ENCODE measurements at regions not wholly inside any gene's neighbourhood (a gene's known extent, or its start where the extent isn't known, plus 50 kb on each side); places are given as distances from the start of the nearest gene placed in this dataset.

GRCh38 chr4:158043971-158044618 lies 128.7 kb downstream of the GASK1B start:
- no peak overlapping the region for H3K27ac Mint-ChIP-seq
- Histone ChIP-seq H3K9ac (ENCODE audit: low read length) (no peak overlapping the region), H3K4me2 (replicated peaks; ENCODE audit: low read depth, low read length, poor library complexity, severe bottlenecking) (no peak overlapping the region), H3K4me1 (ENCODE audit: control insufficient read depth in 2 of 2, insufficient read depth in 2 of 2, low read length in 2 of 2) (no peaks in the 10 kb centered on the region), H3K27ac (ENCODE audit: low read length in 2 of 2) (no peak overlapping the region), H3K4me3 (ENCODE audit: control extremely low read depth in 1 of 5, extremely low read depth in 1 of 5, insufficient read depth in 1 of 5, low read depth in 2 of 5, low read length in 4 of 5) (no peak overlapping the region), H2AFZ (ENCODE audit: insufficient read depth, low read depth, low read length, poor library complexity, severe bottlenecking) (no peak overlapping the region), H3K36me3 (replicated peaks in 1 of 2; ENCODE audit: control extremely low read depth in 1 of 2, control insufficient read depth in 1 of 2, extremely low read depth in 1 of 2, insufficient read depth in 2 of 2, low read length in 1 of 2) (no peaks in the 10 kb centered on the region), H4K20me1 (ENCODE audit: control insufficient read depth, insufficient read depth, low read length, poor library complexity, severe bottlenecking) (no peaks in the 10 kb centered on the region), H3K79me2 (ENCODE audit: control insufficient read depth, insufficient read depth, low read length) (no peaks in the 10 kb centered on the region), H3K27me3 (replicated peaks in 1 of 4; ENCODE audit: control extremely low read depth in 1 of 4, control insufficient read depth in 3 of 4, insufficient read depth in 4 of 4, low read length in 3 of 4) (no peaks in the 10 kb centered on the region), H3K9me3 (ENCODE audit: control extremely low read depth in 1 of 3, control insufficient read depth in 2 of 3, insufficient read depth in 1 of 3, low read length in 2 of 3) (peaks cover 0 to 8% (median 0%) of the 10 kb centered on the region in 3 donors)
- ATAC-seq (ENCODE audit: low read depth) (no peak), DNase-seq (no peak)
- intact Hi-C loops (cut with micrococcal nuclease): no loop called here
- TF ChIP-seq EZH2 (IDR thresholded peaks at IDR 0.05; ENCODE audit: borderline replicate concordance, insufficient read depth, low read depth, low read length, poor library complexity, severe bottlenecking) (no peak), CTCF (IDR thresholded peaks at IDR 0.05) (no peak)
- H3K9me3 Mint-ChIP-seq (ENCODE audit: insufficient read depth): peaks cover 6% of the 10 kb centered on the region
- H3K4me1 Mint-ChIP-seq: no peaks in the 10 kb centered on the region
- no peaks in the 10 kb centered on the region for H3K27me3 Mint-ChIP-seq
- WGBS (ENCODE audit: insufficient coverage): 93% methylated on average over 38 of the region's 41 CpGs
- ChIA-PET CTCF (no interaction called here), POLR2A (no interaction called here)
- H3K4me3 Mint-ChIP-seq: no peak overlapping the region

GRCh38 chr4:158042591-158043030 lies 130.2 kb downstream of the GASK1B start:
- no peak overlapping the region for H3K4me3 ChIP-seq (ENCODE audit: control extremely low read depth in 1 of 5, extremely low read depth in 1 of 5, insufficient read depth in 1 of 5, low read depth in 2 of 5, low read length in 4 of 5)
- no peak overlapping the region for H2AFZ ChIP-seq (ENCODE audit: insufficient read depth, low read depth, low read length, poor library complexity, severe bottlenecking)
- H3K9ac ChIP-seq (ENCODE audit: low read length): no peak overlapping the region
- DNase-seq: no peak
- H4K20me1 ChIP-seq (ENCODE audit: control insufficient read depth, insufficient read depth, low read length, poor library complexity, severe bottlenecking): no peaks in the 10 kb centered on the region
- Mint-ChIP-seq H3K9me3 (ENCODE audit: insufficient read depth) (peaks cover 4% of the 10 kb centered on the region), H3K27ac (no peak overlapping the region), H3K27me3 (no peaks in the 10 kb centered on the region), H3K4me1 (no peaks in the 10 kb centered on the region), H3K4me3 (no peak overlapping the region)
- intact Hi-C loops (cut with micrococcal nuclease): no loop called here
- H3K4me2 ChIP-seq (replicated peaks; ENCODE audit: low read depth, low read length, poor library complexity, severe bottlenecking): no peak overlapping the region
- peaks cover 0 to 14% (median 2%) of the 10 kb centered on the region in 3 donors for H3K9me3 ChIP-seq (ENCODE audit: control extremely low read depth in 1 of 3, control insufficient read depth in 2 of 3, insufficient read depth in 1 of 3, low read length in 2 of 3)
- POLR2A ChIA-PET: no interaction called here
- H3K36me3 ChIP-seq (replicated peaks in 1 of 2; ENCODE audit: control extremely low read depth in 1 of 2, control insufficient read depth in 1 of 2, extremely low read depth in 1 of 2, insufficient read depth in 2 of 2, low read length in 1 of 2): no peaks in the 10 kb centered on the region
- H3K4me1 ChIP-seq (ENCODE audit: control insufficient read depth in 2 of 2, insufficient read depth in 2 of 2, low read length in 2 of 2): no peaks in the 10 kb centered on the region
- H3K79me2 ChIP-seq (ENCODE audit: control insufficient read depth, insufficient read depth, low read length): no peaks in the 10 kb centered on the region
- CTCF ChIA-PET: no interaction called here
- H3K27ac ChIP-seq (ENCODE audit: low read length in 2 of 2): no peak overlapping the region
- no peak for TF ChIP-seq CTCF (IDR thresholded peaks at IDR 0.05)
- no peak for TF ChIP-seq EZH2 (IDR thresholded peaks at IDR 0.05; ENCODE audit: borderline replicate concordance, insufficient read depth, low read depth, low read length, poor library complexity, severe bottlenecking)
- no peaks in the 10 kb centered on the region for H3K27me3 ChIP-seq (replicated peaks in 1 of 4; ENCODE audit: control extremely low read depth in 1 of 4, control insufficient read depth in 3 of 4, insufficient read depth in 4 of 4, low read length in 3 of 4)
- no peak for ATAC-seq (ENCODE audit: low read depth)

Data from B cell (primary cell).